ENCODE measurements at regions not wholly inside any gene's neighbourhood (a gene's known extent, or its start where the extent isn't known, plus 50 kb on each side); places are given as distances from the start of the nearest gene placed in this dataset.
A peak's percentile ranks its signal among the peaks of the same experiment; 100 is the strongest.

GRCh38 chr3:150096700-150097587 lies 126.2 kb upstream of the PFN2 start:
- CTCF ChIA-PET: interaction anchor here (1.0 kb wide), 1 partner anchor 10 kb away, joined by 3 read pairs; no protein-coding TSS in a partner anchor
- H3K27ac ChIP-seq (ENCODE audit: control insufficient read depth, insufficient read depth): 0 out of 2 replicates have a peak overlapping the region, but pooled peaks have one; percentile 39
- H3K4me3 ChIP-seq: no peak overlapping the region
- H2AFZ ChIP-seq (ENCODE audit: control insufficient read depth, low read depth, low read length): peak overlapping the region; percentile 19; the same call in 1 of the 2 replicates
- no peaks in the 10 kb centered on the region for H3K27me3 ChIP-seq (replicated peaks in 1 of 2; ENCODE audit: control insufficient read depth in 2 of 2, insufficient read depth in 2 of 2, low read length in 1 of 2)
- H3K79me2 ChIP-seq (ENCODE audit: control insufficient read depth, insufficient read depth, low read length): no peaks in the 10 kb centered on the region
- no peak for TF ChIP-seq CEBPB (IDR thresholded peaks at IDR 0.05; ENCODE audit: borderline replicate concordance in 1 of 2, low read depth in 2 of 2, low read length in 2 of 2)
- no peak for TF ChIP-seq HCFC1 (IDR thresholded peaks at IDR 0.05; ENCODE audit: low read length)
- peaks cover 24% of the 10 kb centered on the region for H3K4me1 ChIP-seq (ENCODE audit: control insufficient read depth, insufficient read depth, low read length)
- intact Hi-C loops (cut with micrococcal nuclease; ENCODE audit: unreplicated experiment) (loop anchor here (5.0 kb wide), 1 partner anchor 80 kb away; no protein-coding TSS in a partner anchor), in situ Hi-C loops (cut with MboI) (no loop called here)
- H3K36me3 ChIP-seq (ENCODE audit: control insufficient read depth in 2 of 2, insufficient read depth in 2 of 2, low read length in 1 of 2): no peaks in the 10 kb centered on the region
- FAIRE-seq (no peak), ATAC-seq (peak; percentile 10), DNase-seq (ENCODE audit: low read depth, low spot score) (no peak)
- no peaks in the 10 kb centered on the region for H3K9me3 ChIP-seq (replicated peaks; ENCODE audit: control insufficient read depth, insufficient read depth, low read length)
- POLR2A ChIA-PET: interaction anchor here (0.6 kb wide), 1 partner anchor 444 kb away, joined by 4 read pairs; no protein-coding TSS in a partner anchor
- no peak overlapping the region for H3K4me2 ChIP-seq (ENCODE audit: control insufficient read depth, insufficient read depth)
- peak overlapping the region; percentile 18; the same call in 1 of the 2 replicates for H3K9ac ChIP-seq (ENCODE audit: control insufficient read depth, insufficient read depth, low read length)
- WGBS (ENCODE audit: insufficient coverage, insufficient replicate concordance, low lambda C conversion rate, missing lambda C conversion rate): 30% methylated on average over 3 of the region's 3 CpGs
- BruUV-seq (replicated peaks): no TSS peak
- H4K20me1 ChIP-seq (ENCODE audit: control insufficient read depth, insufficient read depth): no peaks in the 10 kb centered on the region
- SMC1A ChIA-PET (ENCODE audit: uncharacterized antibody, unreplicated experiment): no interaction called here
- RAD21 ChIA-PET (ENCODE audit: unreplicated experiment): interaction anchor here (0.7 to 1.5 kb wide), 2 partner anchors 87 to 903 kb away, joined by 3 to 4 read pairs; no protein-coding TSS in a partner anchor

DNA sequence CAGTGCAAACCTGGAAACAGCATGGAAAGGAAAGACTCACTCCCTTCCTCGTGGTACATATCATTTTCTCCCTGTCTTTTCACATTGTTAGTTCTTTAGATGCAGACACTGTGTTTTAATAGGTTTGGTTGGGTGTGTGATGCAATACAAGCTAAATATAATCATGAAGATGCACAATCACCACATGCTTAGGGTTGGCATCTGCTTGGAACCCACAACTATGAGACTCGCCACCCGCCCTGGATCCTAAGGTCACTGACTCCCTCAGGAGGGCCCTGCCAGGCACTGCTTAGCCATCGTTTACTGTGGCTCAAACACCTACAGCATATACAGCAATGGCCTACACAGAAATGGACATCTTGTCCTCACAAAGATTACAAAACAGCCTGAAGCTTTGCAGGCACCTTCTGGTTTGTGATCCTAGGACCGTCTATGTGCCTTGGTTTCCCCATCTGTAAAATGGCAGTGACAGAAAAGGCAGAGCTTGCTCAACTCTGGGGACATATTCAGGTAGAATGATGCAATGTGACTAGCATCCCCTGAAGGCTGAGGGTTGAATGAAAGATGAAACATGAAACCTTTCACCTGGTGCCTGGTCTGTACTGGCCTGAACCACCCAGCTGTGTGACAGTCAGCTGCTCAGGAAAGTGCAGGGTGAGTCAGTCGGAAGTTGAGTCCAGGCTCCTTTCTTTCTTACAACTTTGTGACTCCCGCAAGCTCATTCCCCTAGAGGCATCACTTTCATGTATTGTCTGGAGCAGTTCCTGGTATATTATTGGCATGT lies 123.6 kb upstream of the PFN2 start:
- 0 out of 3 replicates have a peak, but pooled peaks have one; percentile 9 for ATAC-seq
- intact Hi-C loops (cut with micrococcal nuclease; ENCODE audit: unreplicated experiment): no loop called here
- POLR2A ChIA-PET: no interaction called here
- CTCF ChIA-PET: interaction anchor here (0.6 to 1.4 kb wide), 3 partner anchors 9 to 216 kb away, joined by 3 read pairs; no protein-coding TSS in a partner anchor
- no peak overlapping the region for H2AFZ ChIP-seq (ENCODE audit: control insufficient read depth, low read depth, low read length)
- SMC1A ChIA-PET (ENCODE audit: uncharacterized antibody, unreplicated experiment): interaction anchor here (1.2 kb wide), 2 partner anchors 9 to 126 kb away, joined by 3 to 5 read pairs; no protein-coding TSS in a partner anchor
- no peak overlapping the region for H3K9ac ChIP-seq (ENCODE audit: control insufficient read depth, insufficient read depth, low read length)
- RAD21 ChIA-PET (ENCODE audit: unreplicated experiment): interaction anchor here (0.7 to 1.2 kb wide), 2 partner anchors 20 to 90 kb away, joined by 3 read pairs; no protein-coding TSS in a partner anchor
- FAIRE-seq: no peak
- no peaks in the 10 kb centered on the region for H3K27me3 ChIP-seq (replicated peaks in 1 of 2; ENCODE audit: control insufficient read depth in 2 of 2, insufficient read depth in 2 of 2, low read length in 1 of 2)
- H3K36me3 ChIP-seq (ENCODE audit: control insufficient read depth in 2 of 2, insufficient read depth in 2 of 2, low read length in 1 of 2): no peaks in the 10 kb centered on the region
- 49% methylated on average over 7 of the region's 7 CpGs for WGBS (ENCODE audit: insufficient coverage, insufficient replicate concordance, low lambda C conversion rate, missing lambda C conversion rate)
- H3K27ac ChIP-seq (ENCODE audit: control insufficient read depth, insufficient read depth): no peak overlapping the region
- no peak for DNase-seq (ENCODE audit: low read depth, low spot score)
- H3K4me1 ChIP-seq (ENCODE audit: control insufficient read depth, insufficient read depth, low read length): peaks cover 24% of the 10 kb centered on the region
- H3K79me2 ChIP-seq (ENCODE audit: control insufficient read depth, insufficient read depth, low read length): no peaks in the 10 kb centered on the region
- no peaks in the 10 kb centered on the region for H4K20me1 ChIP-seq (ENCODE audit: control insufficient read depth, insufficient read depth)
- no TSS peak for BruUV-seq (replicated peaks)
- H3K4me3 ChIP-seq: no peak overlapping the region
- H3K9me3 ChIP-seq (replicated peaks; ENCODE audit: control insufficient read depth, insufficient read depth, low read length): no peaks in the 10 kb centered on the region
- in situ Hi-C loops (cut with MboI): no loop called here
- H3K4me2 ChIP-seq (ENCODE audit: control insufficient read depth, insufficient read depth): no peak overlapping the region
- TF ChIP-seq NFYA (IDR thresholded peaks at IDR 0.05; ENCODE audit: borderline replicate concordance, low read depth, low read length) (no peak), E2F8 (IDR thresholded peaks at IDR 0.05; ENCODE audit: low read depth, partially characterized antibody) (no peak)
